Left ventricle myocardium inferior (tissue), 1 donor: ENCODE measurements at regions not wholly inside any gene's neighbourhood (a gene's known extent, or its start where the extent isn't known, plus 50 kb on each side); places are given as distances from the start of the nearest gene placed in this dataset.

Source experiments
- DNase-seq: peaks from one replicate; pipeline ENCODE4 v3.0.0-alpha.2; 2020
- H3K27ac ChIP-seq: fragments of 200-600 bp; replicated peaks from 2 replicates; pipeline ENCODE4 v1.8.0; 2021
- H3K27me3 ChIP-seq: fragments of 200-600 bp; 2 replicates; pipeline ENCODE4 v1.8.0; 2021; ENCODE audit warnings: low read depth
- H3K36me3 ChIP-seq: fragments of 200-600 bp; 2 replicates; pipeline ENCODE4 v1.8.0; 2021
- H3K4me1 ChIP-seq: fragments of 200-600 bp; 2 replicates; pipeline ENCODE4 v1.8.0; 2021
- H3K4me3 ChIP-seq: fragments of 200-600 bp; 2 replicates; pipeline ENCODE4 v1.8.0; 2021; ENCODE audit warnings: mild to moderate bottlenecking, moderate library complexity
- H3K9me3 ChIP-seq: fragments of 200-600 bp; replicated peaks from 2 replicates; pipeline ENCODE4 v1.8.0; 2021
- intact Hi-C: fragments of 100-400 bp; cut with micrococcal nuclease; formaldehyde crosslinking; loops from one replicate; pipeline ENCODE4 v1.11.0; 2022
- TF ChIP-seq, protein P1 (sequence below): fragments of 200-600 bp; IDR thresholded peaks from 2 replicates; pipeline ENCODE4 v1.8.0; 2021; ENCODE audit warnings: antibody characterized with exemption, mild to moderate bottlenecking, borderline replicate concordance
- donor health status: DM: no; HTN: yes; CAD: no; lungs with severe emphysema.

DNA sequence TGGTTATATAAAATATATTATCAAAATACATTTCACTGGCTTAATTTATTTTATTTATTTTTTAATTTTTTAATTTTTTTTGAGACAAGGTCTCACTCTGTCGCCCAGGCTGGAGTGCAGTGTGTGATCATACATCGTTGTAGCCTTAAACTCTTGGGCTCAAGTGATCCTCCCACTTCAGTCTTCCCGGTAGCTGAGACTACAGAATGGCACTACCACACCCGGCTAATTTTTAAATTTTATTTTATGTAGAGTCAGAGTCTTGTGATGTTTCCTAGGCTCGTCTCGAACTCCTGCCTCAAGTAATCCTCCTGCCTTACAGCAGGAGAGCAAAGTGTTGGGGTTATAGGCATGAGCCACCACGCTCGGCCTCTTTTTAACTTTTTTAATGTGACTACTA, 143.8 kb downstream of the CEP135 start:
- Histone ChIP-seq H3K27ac (no peak overlapping the region), H3K27me3 (no peaks in the 10 kb centered on the region), H3K9me3 (no peaks in the 10 kb centered on the region), H3K4me1 (no peaks in the 10 kb centered on the region), H3K36me3 (no peaks in the 10 kb centered on the region), H3K4me3 (no peak overlapping the region)
- intact Hi-C loops, result no loop called here
- no peak for DNase-seq
- TF ChIP-seq, protein P1, sequence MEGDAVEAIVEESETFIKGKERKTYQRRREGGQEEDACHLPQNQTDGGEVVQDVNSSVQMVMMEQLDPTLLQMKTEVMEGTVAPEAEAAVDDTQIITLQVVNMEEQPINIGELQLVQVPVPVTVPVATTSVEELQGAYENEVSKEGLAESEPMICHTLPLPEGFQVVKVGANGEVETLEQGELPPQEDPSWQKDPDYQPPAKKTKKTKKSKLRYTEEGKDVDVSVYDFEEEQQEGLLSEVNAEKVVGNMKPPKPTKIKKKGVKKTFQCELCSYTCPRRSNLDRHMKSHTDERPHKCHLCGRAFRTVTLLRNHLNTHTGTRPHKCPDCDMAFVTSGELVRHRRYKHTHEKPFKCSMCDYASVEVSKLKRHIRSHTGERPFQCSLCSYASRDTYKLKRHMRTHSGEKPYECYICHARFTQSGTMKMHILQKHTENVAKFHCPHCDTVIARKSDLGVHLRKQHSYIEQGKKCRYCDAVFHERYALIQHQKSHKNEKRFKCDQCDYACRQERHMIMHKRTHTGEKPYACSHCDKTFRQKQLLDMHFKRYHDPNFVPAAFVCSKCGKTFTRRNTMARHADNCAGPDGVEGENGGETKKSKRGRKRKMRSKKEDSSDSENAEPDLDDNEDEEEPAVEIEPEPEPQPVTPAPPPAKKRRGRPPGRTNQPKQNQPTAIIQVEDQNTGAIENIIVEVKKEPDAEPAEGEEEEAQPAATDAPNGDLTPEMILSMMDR, result no peak

DNA sequence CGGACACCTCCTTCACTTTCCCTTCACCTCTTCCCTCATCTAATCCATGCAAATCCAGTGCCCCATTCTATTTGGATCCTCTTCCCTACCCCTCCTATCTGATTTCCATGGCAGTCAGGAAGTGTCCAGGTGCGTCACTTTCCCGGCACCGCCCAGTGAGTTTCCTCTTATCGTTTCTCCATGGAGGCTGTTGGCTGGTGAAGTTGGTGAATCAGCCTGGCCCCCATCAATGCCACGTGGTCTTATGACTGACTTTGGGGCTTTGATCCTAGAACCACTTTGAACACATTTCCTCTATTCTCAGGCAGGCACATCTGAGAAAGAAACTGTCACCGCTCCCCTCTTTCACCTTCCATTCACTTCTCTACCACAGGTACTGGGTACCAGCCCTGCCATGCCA, 137.8 kb downstream of the CEP135 start:
- no peak for DNase-seq
- no peaks in the 10 kb centered on the region for H3K4me1 ChIP-seq
- no peaks in the 10 kb centered on the region for H3K27me3 ChIP-seq
- H3K4me3 ChIP-seq, result no peak overlapping the region
- no peaks in the 10 kb centered on the region for H3K9me3 ChIP-seq
- H3K36me3 ChIP-seq, result no peaks in the 10 kb centered on the region
- TF ChIP-seq, protein P1, result no peak
- intact Hi-C loops, result no loop called here
- H3K27ac ChIP-seq, result no peak overlapping the region

DNA sequence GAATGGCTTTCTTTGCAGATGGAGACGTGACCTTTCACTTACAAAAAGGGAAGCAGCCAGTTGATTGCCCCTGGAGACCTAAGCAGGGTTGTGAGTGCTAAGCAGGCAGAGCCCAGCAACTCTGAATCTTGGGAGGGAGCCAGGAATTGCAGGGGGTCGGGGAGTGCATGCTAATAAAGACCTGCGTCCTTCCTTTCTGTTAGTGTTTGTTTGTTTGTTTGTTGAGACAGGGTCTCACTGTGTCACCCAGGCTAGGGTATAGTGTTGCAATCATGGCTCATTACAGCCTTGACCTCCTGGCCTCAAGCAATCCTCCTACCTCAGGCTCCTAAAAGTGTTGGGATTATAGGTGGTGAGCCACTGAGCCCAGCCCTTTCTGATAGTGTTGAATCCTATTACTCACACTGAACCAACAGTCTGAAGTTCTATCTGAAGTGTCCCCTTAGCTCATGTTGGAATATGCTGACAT, 137.4 kb downstream of the CEP135 start:
- H3K4me1 ChIP-seq, result no peaks in the 10 kb centered on the region
- no peak overlapping the region for H3K27ac ChIP-seq
- no peak overlapping the region for H3K4me3 ChIP-seq
- DNase-seq, result no peak
- intact Hi-C loops, result no loop called here
- no peaks in the 10 kb centered on the region for H3K36me3 ChIP-seq
- TF ChIP-seq, protein P1, result no peak
- H3K27me3 ChIP-seq, result no peaks in the 10 kb centered on the region
- no peaks in the 10 kb centered on the region for H3K9me3 ChIP-seq

DNA sequence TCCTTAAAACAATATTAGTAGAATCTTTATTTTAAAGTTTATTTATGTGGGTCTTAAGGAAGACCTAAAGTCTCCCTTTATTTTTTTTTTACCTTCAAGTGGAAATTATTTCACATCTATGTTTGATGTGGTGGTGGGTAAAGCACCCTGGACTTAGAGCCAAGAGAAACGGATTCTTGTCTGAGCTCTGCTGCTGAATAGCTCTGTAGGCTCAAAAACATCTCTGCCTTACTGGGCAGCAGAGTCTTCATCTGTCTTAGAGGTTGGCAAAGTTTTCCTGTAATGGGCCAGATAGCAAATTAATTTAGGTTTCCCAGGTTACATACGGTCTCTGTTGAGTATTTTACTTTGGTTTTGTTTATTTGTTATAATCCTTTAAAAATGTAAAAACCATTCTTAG, 136.5 kb downstream of the CEP135 start:
- no peak overlapping the region for H3K4me3 ChIP-seq

DNA sequence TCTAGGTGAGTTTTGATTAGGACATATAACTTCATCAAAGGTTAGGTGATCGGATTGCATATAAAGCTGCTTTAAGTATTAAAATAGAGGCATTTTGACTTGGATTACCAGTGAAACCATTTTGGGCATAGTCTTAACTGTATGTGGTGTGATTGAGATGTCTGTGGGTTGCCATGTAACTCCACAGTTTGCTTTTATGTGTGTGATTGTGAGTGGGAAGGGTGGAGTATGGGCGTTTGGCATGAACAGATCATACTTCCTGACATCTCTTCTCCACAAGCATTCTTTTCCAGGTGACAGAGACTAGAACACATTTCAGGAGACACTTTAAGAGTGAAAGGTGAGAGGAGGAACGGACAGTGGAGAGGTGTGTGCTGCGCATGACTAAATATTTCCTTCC, 136.1 kb downstream of the CEP135 start:
- H3K9me3 ChIP-seq, result no peaks in the 10 kb centered on the region

More for the DNA sequence above, 136.5 kb downstream of the CEP135 start:
- TF ChIP-seq, protein P1, result no peak
- intact Hi-C loops, result no loop called here
- Histone ChIP-seq H3K9me3 (no peaks in the 10 kb centered on the region), H3K4me1 (no peaks in the 10 kb centered on the region), H3K27me3 (no peaks in the 10 kb centered on the region), H3K27ac (no peak overlapping the region), H3K36me3 (no peaks in the 10 kb centered on the region)
- no peak for DNase-seq

More for the DNA sequence above, 136.1 kb downstream of the CEP135 start:
- H3K36me3 ChIP-seq, result no peaks in the 10 kb centered on the region
- no peak overlapping the region for H3K4me3 ChIP-seq
- no peaks in the 10 kb centered on the region for H3K4me1 ChIP-seq
- no peaks in the 10 kb centered on the region for H3K27me3 ChIP-seq
- TF ChIP-seq, protein P1, result no peak
- no peak for DNase-seq
- no peak overlapping the region for H3K27ac ChIP-seq
- intact Hi-C loops, result no loop called here
